ENCODE measurements at regions not wholly inside any gene's neighbourhood (a gene's known extent, or its start where the extent isn't known, plus 50 kb on each side); places are given as distances from the start of the nearest gene placed in this dataset.

DNA sequence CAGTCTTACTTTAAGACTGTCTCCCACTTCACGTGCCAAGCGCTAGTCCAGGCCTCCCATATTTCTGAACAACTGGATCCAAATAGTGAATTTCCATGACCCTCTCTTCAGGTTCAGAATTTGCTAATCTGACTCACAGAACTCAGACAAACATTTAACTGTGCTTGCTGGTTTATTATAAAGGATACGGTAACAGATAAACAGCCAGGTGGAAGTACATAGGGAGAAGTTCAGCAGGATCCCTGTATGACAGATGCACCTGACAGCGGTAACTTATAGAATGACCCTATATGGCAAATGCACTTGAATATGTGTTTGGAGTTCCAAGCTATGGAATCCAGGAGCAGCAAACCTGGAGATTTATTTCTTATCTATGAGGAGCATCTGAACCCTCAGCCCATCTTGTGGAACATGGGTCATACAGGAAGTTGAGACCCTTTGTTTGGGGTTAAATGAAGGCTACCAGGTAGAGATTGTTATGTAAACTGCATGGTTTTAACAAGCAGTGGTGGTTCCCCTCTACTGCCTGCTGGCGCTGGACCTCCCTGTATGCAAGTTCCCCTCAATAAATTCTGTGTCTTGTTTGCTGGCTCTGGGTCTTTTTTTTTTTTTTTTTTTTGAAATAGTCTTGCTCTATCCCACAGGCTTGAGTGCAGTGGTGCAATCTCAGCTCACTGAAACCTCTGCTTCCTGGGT lies 622.6 kb downstream of the KCNJ2 start:
- Histone ChIP-seq H3K36me3 (ENCODE audit: control insufficient read depth in 4 of 4, insufficient read depth in 3 of 4, low read depth in 1 of 4, low read length in 3 of 4) (no peaks in the 10 kb centered on the region), H3K27ac (ENCODE audit: low read depth in 1 of 2, low read length in 2 of 2) (no peak overlapping the region), H3K4me3 (ENCODE audit: low read depth in 1 of 3, low read length in 3 of 3) (no peak overlapping the region), H3K4me1 (ENCODE audit: control insufficient read depth in 4 of 4, insufficient read depth in 4 of 4, low read length in 3 of 4) (no peaks in the 10 kb centered on the region), H3K9me3 (ENCODE audit: control insufficient read depth in 4 of 4, low read length in 3 of 4) (peaks cover 0 to 4% (median 2%) of the 10 kb centered on the region in 4 donors), H3K9ac (ENCODE audit: low read depth in 1 of 2, low read length in 2 of 2) (no peak overlapping the region), H3K27me3 (ENCODE audit: control insufficient read depth in 4 of 4, insufficient read depth in 4 of 4, low read length in 3 of 4) (no peaks in the 10 kb centered on the region)
- no peak for TF ChIP-seq MAX (IDR thresholded peaks at IDR 0.05)
- no peak for TF ChIP-seq GABPA (IDR thresholded peaks at IDR 0.05 in 1 of 2, conservative IDR thresholded peaks at IDR 0.05 in 1 of 2)
- no peak for TF ChIP-seq SP1 (IDR thresholded peaks at IDR 0.05)
- TF ChIP-seq, protein P1, sequence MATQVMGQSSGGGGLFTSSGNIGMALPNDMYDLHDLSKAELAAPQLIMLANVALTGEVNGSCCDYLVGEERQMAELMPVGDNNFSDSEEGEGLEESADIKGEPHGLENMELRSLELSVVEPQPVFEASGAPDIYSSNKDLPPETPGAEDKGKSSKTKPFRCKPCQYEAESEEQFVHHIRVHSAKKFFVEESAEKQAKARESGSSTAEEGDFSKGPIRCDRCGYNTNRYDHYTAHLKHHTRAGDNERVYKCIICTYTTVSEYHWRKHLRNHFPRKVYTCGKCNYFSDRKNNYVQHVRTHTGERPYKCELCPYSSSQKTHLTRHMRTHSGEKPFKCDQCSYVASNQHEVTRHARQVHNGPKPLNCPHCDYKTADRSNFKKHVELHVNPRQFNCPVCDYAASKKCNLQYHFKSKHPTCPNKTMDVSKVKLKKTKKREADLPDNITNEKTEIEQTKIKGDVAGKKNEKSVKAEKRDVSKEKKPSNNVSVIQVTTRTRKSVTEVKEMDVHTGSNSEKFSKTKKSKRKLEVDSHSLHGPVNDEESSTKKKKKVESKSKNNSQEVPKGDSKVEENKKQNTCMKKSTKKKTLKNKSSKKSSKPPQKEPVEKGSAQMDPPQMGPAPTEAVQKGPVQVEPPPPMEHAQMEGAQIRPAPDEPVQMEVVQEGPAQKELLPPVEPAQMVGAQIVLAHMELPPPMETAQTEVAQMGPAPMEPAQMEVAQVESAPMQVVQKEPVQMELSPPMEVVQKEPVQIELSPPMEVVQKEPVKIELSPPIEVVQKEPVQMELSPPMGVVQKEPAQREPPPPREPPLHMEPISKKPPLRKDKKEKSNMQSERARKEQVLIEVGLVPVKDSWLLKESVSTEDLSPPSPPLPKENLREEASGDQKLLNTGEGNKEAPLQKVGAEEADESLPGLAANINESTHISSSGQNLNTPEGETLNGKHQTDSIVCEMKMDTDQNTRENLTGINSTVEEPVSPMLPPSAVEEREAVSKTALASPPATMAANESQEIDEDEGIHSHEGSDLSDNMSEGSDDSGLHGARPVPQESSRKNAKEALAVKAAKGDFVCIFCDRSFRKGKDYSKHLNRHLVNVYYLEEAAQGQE (IDR thresholded peaks at IDR 0.05), result no peak
- no peak for TF ChIP-seq ZBTB33 (IDR thresholded peaks at IDR 0.05)
- TF ChIP-seq YY1 (IDR thresholded peaks at IDR 0.05), result no peak
- TF ChIP-seq HNF4A (conservative IDR thresholded peaks at IDR 0.05), result no peak
- no peak for TF ChIP-seq CTCF (IDR thresholded peaks at IDR 0.05; ENCODE audit: low read depth, low read length, missing input control)
- no peak for TF ChIP-seq FOXA2 (IDR thresholded peaks at IDR 0.05)
- no peak for TF ChIP-seq EGR1 (IDR thresholded peaks at IDR 0.05; ENCODE audit: low read depth in 2 of 2)
- TF ChIP-seq FOXA1 (IDR thresholded peaks at IDR 0.05), result no peak
- no peak for TF ChIP-seq JUND (IDR thresholded peaks at IDR 0.05)
- TF ChIP-seq TAF1 (conservative IDR thresholded peaks at IDR 0.05), result no peak
- DNase-seq (ENCODE audit: low spot score), result no peak
- 89% methylated on average over 5 of the region's 5 CpGs for WGBS

- Histone ChIP-seq H3K4me3 (ENCODE audit: low read depth in 1 of 3, low read length in 3 of 3) (no peak overlapping the region), H3K9ac (ENCODE audit: low read depth in 1 of 2, low read length in 2 of 2) (no peak overlapping the region), H3K27me3 (ENCODE audit: control insufficient read depth in 4 of 4, insufficient read depth in 4 of 4, low read length in 3 of 4) (no peaks in the 10 kb centered on the region), H3K36me3 (ENCODE audit: control insufficient read depth in 4 of 4, insufficient read depth in 3 of 4, low read depth in 1 of 4, low read length in 3 of 4) (no peaks in the 10 kb centered on the region), H3K9me3 (ENCODE audit: control insufficient read depth in 4 of 4, low read length in 3 of 4) (no peaks in the 10 kb centered on the region), H3K4me1 (ENCODE audit: control insufficient read depth in 4 of 4, insufficient read depth in 4 of 4, low read length in 3 of 4) (no peaks in the 10 kb centered on the region), H3K27ac (ENCODE audit: low read depth in 1 of 2, low read length in 2 of 2) (no peak overlapping the region)
- 35% methylated on average over 1 of the region's 1 CpG for WGBS
- DNase-seq (ENCODE audit: low spot score), result no peak
- TF ChIP-seq FOXA2 (IDR thresholded peaks at IDR 0.05) (peak; percentile 51), FOXA1 (IDR thresholded peaks at IDR 0.05) (peak; percentile 42), NR2F2 (IDR thresholded peaks at IDR 0.05) (no peak)
These were observed 625.4 kb downstream of the KCNJ2 start for GRCh38 chr17:70794738-70795137.

All from liver (tissue), 8 donors.